Pancreas (tissue), 10 donors: ENCODE measurements at regions not wholly inside any gene's neighbourhood (a gene's known extent, or its start where the extent isn't known, plus 50 kb on each side); places are given as distances from the start of the nearest gene placed in this dataset.

Source experiments
- ATAC-seq, 4 donors: fragments of 200-7000 bp; cut with Tn5 transposase; one replicate each; pipeline versions ENCODE4 v1.8.0 to v1.9.1; 2020; ENCODE audit warnings: mild to moderate bottlenecking in 4 of 4, moderate library complexity in 4 of 4
- DNase-seq, 6 donors: peaks; one replicate each; pipeline ENCODE4 v3.0.0-alpha.2; 2020
- FAIRE-seq: peaks from 2 replicates; lab custom pipeline; 2012; peaks lifted over from hg19 to GRCh38; lab: Jason Lieb, UNC
- H3K27ac ChIP-seq, 4 donors: fragments of 200-600 bp; sonication (generic); 1 replicate in 3 of 4; 2 replicates in 1 of 4; pipeline versions ENCODE4 v1.5.0 to v1.8.0; 2020
- H3K27me3 ChIP-seq, 4 donors: fragments of 200-600 bp; one replicate each; pipeline ENCODE4 v1.8.0; 2021
- H3K36me3 ChIP-seq, 3 donors: fragments of 200-600 bp; sonication (generic) in 1 of 3; one replicate each; pipeline versions ENCODE4 v1.5.0 to v1.8.0; 2020 to 2021
- H3K4me1 ChIP-seq, 3 donors: fragments of 200-600 bp; one replicate each; pipeline ENCODE4 v1.8.0; 2021
- H3K4me3 ChIP-seq, 4 donors: fragments of 200-600 bp; sonication (generic) in 2 of 4; one replicate each; pipeline versions ENCODE4 v1.5.0 to v1.8.0; 2020 to 2021
- H3K9me3 ChIP-seq, 4 donors: fragments of 200-600 bp; one replicate each; pipeline ENCODE4 v1.8.0; 2021
- CTCF ChIP-seq, 4 donors: fragments of 200-600 bp; sonication (generic) in 3 of 4; IDR thresholded peaks; one replicate each; pipeline versions ENCODE4 v1.5.0 to v1.8.0; 2021; ENCODE audit warnings: antibody characterized with exemption in 4 of 4
- WGBS, 2 donors: extraction: QIAGEN DNeasy Blood & Tissue Kit; methylation state at CpG; one replicate each; pipeline ENCODE4 v1.1.7; 2013; 5-methylcytosine and 5-hydroxymethylcytosine counted together
- intact Hi-C, 3 donors: fragments of 100-400 bp; cut with DNase I; formaldehyde crosslinking; loops; one replicate each; pipeline versions ENCODE4 v1.11.1 to v1.14.2; 2022
- donor health status: healthy with polysubstance abuse.
- donor health status: DM: no; HTN: no; CAD: no; lungs with moderate emphysema.
- donor health status: DM: no; HTN: no; CAD: no.
- donor health status: control.
- donor health status: control.
- donor health status: Bipolar disorder and iron deficiency.
- donor health status: DM: yes; HTN: yes; CAD: no.
- donor health status: DM: no; HTN: no; CAD: no.
- donor health status: DM: no; HTN: no; CAD: no.
- donor health status: DM: yes; HTN: yes; CAD: no.

- no peak overlapping the region for H3K4me3 ChIP-seq
- H3K36me3 ChIP-seq: no peaks in the 10 kb centered on the region
- ATAC-seq: no peak
- intact Hi-C loops: no loop called here
- no peak for TF ChIP-seq CTCF (IDR thresholded peaks at IDR 0.05)
- peaks cover 0 to 12% (median 0%) of the 10 kb centered on the region in 4 donors for H3K27me3 ChIP-seq
- H3K4me1 ChIP-seq: no peaks in the 10 kb centered on the region
- WGBS, 2 donors: 40 to 51% methylated on average over 9 of the region's 9 CpGs
- no peak for FAIRE-seq
- H3K9me3 ChIP-seq: no peaks in the 10 kb centered on the region
- no peak overlapping the region for H3K27ac ChIP-seq
- no peak for DNase-seq
Measured at GRCh38 chr10:129179245-129179971, 287.6 kb upstream of the MGMT start.

- H3K4me3 ChIP-seq: no peak overlapping the region
- no peak for FAIRE-seq
- 63 to 75% methylated on average over 11 of the region's 11 CpGs for WGBS, 2 donors
Measured at GRCh38 chr10:129179972-129180678, 286.9 kb upstream of the MGMT start.

GRCh38 chr10:129184196-129184595 lies 282.8 kb upstream of the MGMT start:
- H3K4me3 ChIP-seq: no peak overlapping the region
- H3K9me3 ChIP-seq: no peaks in the 10 kb centered on the region
- peaks cover 0 to 6% (median 0%) of the 10 kb centered on the region in 4 donors for H3K27me3 ChIP-seq
- TF ChIP-seq CTCF (IDR thresholded peaks at IDR 0.05): no peak
- no peak overlapping the region for H3K27ac ChIP-seq
- ATAC-seq: no peak
- WGBS, 2 donors: 64 to 72% methylated on average over 7 of the region's 7 CpGs
- no peak for DNase-seq
- FAIRE-seq: no peak
- H3K4me1 ChIP-seq: no peaks in the 10 kb centered on the region
- no peaks in the 10 kb centered on the region for H3K36me3 ChIP-seq
- intact Hi-C loops: no loop called here

More at GRCh38 chr10:129179972-129180678, 286.9 kb upstream of the MGMT start:
- DNase-seq: no peak
- no peaks in the 10 kb centered on the region for H3K36me3 ChIP-seq
- no peaks in the 10 kb centered on the region for H3K4me1 ChIP-seq
- intact Hi-C loops: no loop called here
- H3K27me3 ChIP-seq: peaks cover 0 to 6% (median 0%) of the 10 kb centered on the region in 4 donors
- no peak overlapping the region for H3K27ac ChIP-seq
- no peaks in the 10 kb centered on the region for H3K9me3 ChIP-seq
- no peak for ATAC-seq
- no peak for TF ChIP-seq CTCF (IDR thresholded peaks at IDR 0.05)

GRCh38 chr10:129187331-129187730 lies 279.7 kb upstream of the MGMT start:
- no peak for TF ChIP-seq CTCF (IDR thresholded peaks at IDR 0.05)
- H3K27ac ChIP-seq: no peak overlapping the region
- no peak overlapping the region for H3K4me3 ChIP-seq
- DNase-seq (no peak), FAIRE-seq (no peak), ATAC-seq (no peak)
- H3K27me3 ChIP-seq: peaks cover 0 to 6% (median 0%) of the 10 kb centered on the region in 4 donors
- H3K9me3 ChIP-seq: no peaks in the 10 kb centered on the region
- H3K4me1 ChIP-seq: no peaks in the 10 kb centered on the region
- intact Hi-C loops: no loop called here
- WGBS, 2 donors: 29 to 37% methylated on average over 2 of the region's 2 CpGs
- H3K36me3 ChIP-seq: no peaks in the 10 kb centered on the region

- no peak for ATAC-seq
- intact Hi-C loops: no loop called here
- Histone ChIP-seq H3K4me3 (no peak overlapping the region), H3K36me3 (no peaks in the 10 kb centered on the region), H3K27me3 (peaks cover 0 to 3% (median 0%) of the 10 kb centered on the region in 4 donors), H3K4me1 (no peaks in the 10 kb centered on the region), H3K27ac (no peak overlapping the region), H3K9me3 (no peaks in the 10 kb centered on the region)
- TF ChIP-seq CTCF (IDR thresholded peaks at IDR 0.05): no peak
- DNase-seq: peak in 2 of 6 donors; percentile 12 to 28
- no peak for FAIRE-seq
- WGBS, 2 donors: 47 to 48% methylated on average over 4 of the region's 4 CpGs
Measured at GRCh38 chr10:129191797-129192196, 275.2 kb upstream of the MGMT start.
